NCI-H2107 (cell line): ENCODE measurements at regions not wholly inside any gene's neighbourhood (a gene's known extent, or its start where the extent isn't known, plus 50 kb on each side); places are given as distances from the start of the nearest gene placed in this dataset.
"Not testable (repeated sequence)": the region's sequence is repeated elsewhere in the genome, so short reads cannot be mapped to it uniquely, and the experiment has no call there.

Experiments used
- DNase-seq: peaks from one replicate; lab custom pipeline; 2025; lab: John Stamatoyannopoulos, UW

DNA sequence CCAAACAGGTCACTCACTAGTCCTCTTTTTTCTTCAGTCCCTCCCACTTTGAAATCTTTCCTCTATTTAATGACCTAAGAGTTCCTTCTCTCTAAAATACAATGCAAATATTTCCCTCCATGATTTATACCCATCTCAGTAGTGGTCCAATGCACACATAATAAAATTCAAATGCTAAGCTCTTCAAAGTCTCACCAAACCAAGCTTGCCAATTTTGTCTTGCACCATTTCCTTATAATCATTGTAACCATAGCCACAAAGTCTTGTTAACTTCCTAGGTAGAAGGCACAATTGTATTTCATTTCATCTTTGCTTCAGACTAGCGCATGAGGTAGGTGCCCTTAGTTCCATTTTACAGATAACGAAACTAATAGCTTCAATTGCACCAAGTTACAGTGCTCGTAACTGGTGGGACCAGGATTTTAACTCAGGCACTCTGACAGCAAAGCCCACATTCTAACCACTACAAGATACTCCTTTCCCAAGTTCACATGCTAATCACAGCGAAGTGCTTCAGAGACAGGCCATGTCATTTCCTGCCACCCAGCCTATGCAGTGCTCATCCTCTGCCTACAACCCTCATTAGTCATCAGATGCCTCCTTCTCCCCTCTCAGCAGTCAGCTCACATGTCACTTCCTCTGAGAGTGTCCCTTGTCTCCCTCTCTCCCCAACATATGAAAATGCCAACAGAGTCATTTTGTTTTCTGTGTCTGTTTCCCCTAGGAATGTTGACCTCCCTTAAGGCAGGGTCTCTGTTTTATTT, 66.9 kb upstream of the PPARGC1A start:
- DNase-seq, result no peak

- DNase-seq, result no peak
Measured at GRCh38 chr4:23952258-23952657, 62.4 kb upstream of the PPARGC1A start.

- no peak for DNase-seq
Measured at GRCh38 chr4:23947826-23948225, 58.0 kb upstream of the PPARGC1A start.

DNA sequence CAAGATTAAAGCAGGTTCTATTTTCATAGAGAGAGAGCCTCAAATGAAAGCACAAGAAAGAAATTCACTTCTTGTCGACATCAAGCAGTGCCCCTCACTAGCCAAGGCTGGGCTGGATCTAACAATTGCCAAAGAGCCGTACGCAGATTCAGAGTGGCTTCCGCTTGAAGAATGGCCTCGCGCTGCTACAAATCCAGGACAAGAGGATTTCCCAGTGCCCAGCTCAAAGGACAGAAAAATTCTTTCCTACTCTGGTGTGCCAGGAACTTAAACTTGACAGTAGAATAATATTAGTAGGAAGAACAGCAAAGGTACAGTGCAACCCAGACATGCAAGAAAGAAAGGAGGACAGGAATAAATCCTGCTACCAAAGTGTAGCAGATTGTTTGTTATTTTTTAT, 56.5 kb upstream of the PPARGC1A start:
- DNase-seq, result no peak

- DNase-seq, result no peak
Measured at GRCh38 chr4:23945451-23946017, 55.7 kb upstream of the PPARGC1A start.

DNA sequence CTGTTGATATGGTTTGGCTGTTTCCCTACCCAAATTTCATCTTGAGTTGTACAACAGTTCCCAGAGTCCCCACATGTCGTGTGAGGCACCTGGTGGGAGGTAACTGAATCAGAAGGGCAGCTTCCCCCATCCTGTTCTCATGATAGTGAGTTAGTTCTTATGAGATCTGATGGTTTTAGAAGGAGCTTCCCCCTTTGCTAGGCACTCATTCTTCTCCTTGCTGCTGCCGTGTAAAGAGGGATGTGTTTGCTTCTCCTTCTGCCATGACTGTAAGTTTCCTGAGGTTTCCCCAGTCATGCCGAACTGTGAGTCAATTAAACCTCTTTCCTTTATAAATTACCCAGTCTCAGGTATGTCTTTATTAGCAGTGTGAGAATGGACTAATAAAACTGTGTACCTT, 54.7 kb upstream of the PPARGC1A start:
- not testable (repeated sequence) for DNase-seq

GRCh38 chr4:23943478-23943877, 53.6 kb upstream of the PPARGC1A start:
- DNase-seq, result no peak

- no peak for DNase-seq
Measured at GRCh38 chr4:23942471-23942870, 52.6 kb upstream of the PPARGC1A start.
